SK-N-SH (cell line): ENCODE measurements at regions not wholly inside any gene's neighbourhood (a gene's known extent, or its start where the extent isn't known, plus 50 kb on each side); places are given as distances from the start of the nearest gene placed in this dataset.

Experiments used
- CTCF ChIA-PET: fragments of 300-600, 350-600 bp; formaldehyde crosslinking; extraction: SDS; loops from one replicate; lab custom pipeline; 2021; lab: Yijun Ruan, JAX
- POLR2A ChIA-PET: fragments of 350-600 bp; sonication (Branson Sonifier 250); formaldehyde crosslinking; extraction: SDS; loops from one replicate; lab custom pipeline; 2020; ENCODE audit warnings: antibody characterized with exemption, inconsistent platforms; lab: Yijun Ruan, JAX
- DNase-seq: peaks from one replicate; pipeline ENCODE4 v3.0.0; 2012
- H2AFZ ChIP-seq: fragments of 200-600 bp; sonication (generic); 2 replicates; pipeline ENCODE4 v1.8.1; 2016; ENCODE audit warnings: antibody characterized with exemption, mild to moderate bottlenecking, low read depth
- H3F3A ChIP-seq: fragments of 200-600 bp; sonication (generic); replicated peaks from 2 replicates; pipeline ENCODE3; 2016; ENCODE audit warnings: antibody characterized with exemption, mild to moderate bottlenecking; ENCODE audit not compliant: insufficient read depth
- H3K27ac ChIP-seq, 2 experiments: fragments of 200-500 bp in 1 of 2; fragments of 200-600 bp in 1 of 2; sonication (Bioruptor generic) in 1 of 2; sonication (generic), shearing (Covaris generic) in 1 of 2; 2 replicates each; pipeline versions ENCODE4 v1.5.1 to v1.6.1; 2014 to 2016; ENCODE audit warnings: low read depth in 2 of 2, inconsistent platforms in 1 of 2, low read length in 1 of 2, mild to moderate bottlenecking in 1 of 2, mixed read lengths in 1 of 2
- H3K27me3 ChIP-seq: fragments of 200-600 bp; sonication (generic), shearing (Covaris generic); 2 replicates; pipeline ENCODE4 v1.6.1; 2016; ENCODE audit warnings: mixed run types; ENCODE audit not compliant: insufficient read depth
- H3K36me3 ChIP-seq, 2 experiments: fragments of 200-500 bp in 1 of 2; fragments of 200-600 bp in 1 of 2; sonication (Bioruptor generic) in 1 of 2; sonication (generic) in 1 of 2; replicated peaks in 1 of 2; 2 replicates each; pipeline versions ENCODE3 to v1.5.1; 2014 to 2016; ENCODE audit warnings: low read length in 1 of 2, mild to moderate bottlenecking in 1 of 2; ENCODE audit not compliant: insufficient read depth in 2 of 2, control insufficient read depth in 1 of 2
- H3K4me1 ChIP-seq, 2 experiments: fragments of 200-500 bp in 1 of 2; fragments of 200-600 bp in 1 of 2; sonication (Bioruptor generic) in 1 of 2; sonication (generic), shearing (Covaris generic) in 1 of 2; 2 replicates each; pipeline versions ENCODE4 v1.5.1 to v1.6.1; 2014 to 2016; ENCODE audit warnings: low read depth in 1 of 2, low read length in 1 of 2, mixed run types in 1 of 2; ENCODE audit not compliant: insufficient read depth in 2 of 2, control insufficient read depth in 1 of 2
- H3K4me2 ChIP-seq: fragments of 200-600 bp; sonication (generic), shearing (Covaris generic); 2 replicates; pipeline ENCODE4 v1.6.1; 2017; ENCODE audit warnings: mixed run types
- H3K4me3 ChIP-seq, 2 experiments: fragments of 200-500 bp in 1 of 2; fragments of 200-600 bp in 1 of 2; sonication (Bioruptor generic) in 1 of 2; sonication (generic), shearing (Covaris generic) in 1 of 2; 2 replicates each; pipeline versions ENCODE4 v1.5.1 to v1.8.1; 2014 to 2016; ENCODE audit warnings: low read depth in 2 of 2, inconsistent platforms in 1 of 2, low read length in 1 of 2, mild to moderate bottlenecking in 1 of 2, mixed read lengths in 1 of 2, moderate library complexity in 1 of 2
- H3K79me2 ChIP-seq: fragments of 200-600 bp; sonication (generic); 2 replicates; pipeline ENCODE4 v1.8.1; 2017; ENCODE audit warnings: mild to moderate bottlenecking; ENCODE audit not compliant: insufficient read depth
- H3K9ac ChIP-seq: fragments of 200-600 bp; sonication (generic); 2 replicates; pipeline ENCODE4 v1.6.1; 2017; ENCODE audit warnings: mixed run types
- H3K9me2 ChIP-seq: fragments of 200-600 bp; sonication (generic); 2 replicates; pipeline ENCODE4 v1.6.1; 2017; ENCODE audit warnings: mixed run types
- H3K9me3 ChIP-seq: fragments of 200-600 bp; sonication (generic); 2 replicates; pipeline ENCODE4 v1.6.1; 2017; ENCODE audit warnings: mixed run types, mild to moderate bottlenecking, moderate library complexity
- H4K20me1 ChIP-seq: fragments of 200-600 bp; sonication (generic); 2 replicates; pipeline ENCODE4 v1.6.1; 2017; ENCODE audit warnings: mild to moderate bottlenecking, mixed run types; ENCODE audit not compliant: insufficient read depth
- ELF1 ChIP-seq: IDR thresholded peaks from 2 replicates; pipeline ENCODE4 v1.4.0; 2012
- EP300 ChIP-seq, 2 experiments: IDR thresholded peaks; 2 replicates each; pipeline versions ENCODE4 v1.4.0 to v1.6.1; 2012; ENCODE audit warnings: borderline replicate concordance in 1 of 2, low read depth in 1 of 2, low read length in 1 of 2
- FOXM1 ChIP-seq: IDR thresholded peaks from 2 replicates; pipeline ENCODE4 v1.4.0; 2012; ENCODE audit warnings: low read depth, mild to moderate bottlenecking
- MXI1 ChIP-seq: IDR thresholded peaks from 2 replicates; pipeline ENCODE4 v1.6.1; 2012; ENCODE audit warnings: mild to moderate bottlenecking, low read depth, low read length, improper control_type of control experiment
- NRF1 ChIP-seq: IDR thresholded peaks from 2 replicates; pipeline ENCODE4 v1.6.1; 2012; ENCODE audit warnings: low read depth, mild to moderate bottlenecking, low read length
- POLR2AphosphoS5 ChIP-seq: IDR thresholded peaks from 2 replicates; pipeline ENCODE4 v1.6.1; 2012; ENCODE audit warnings: low read depth, low read length
- RCOR1 ChIP-seq: fragments of 150-350 bp; IDR thresholded peaks from 2 replicates; pipeline ENCODE4 v1.6.1; 2017; ENCODE audit warnings: antibody characterized with exemption, low read length
- RXRA ChIP-seq: IDR thresholded peaks from 2 replicates; pipeline ENCODE4 v1.4.0; 2012; ENCODE audit warnings: low read depth, mild to moderate bottlenecking, borderline replicate concordance
- WGBS: methylation state at CpG from one replicate; pipeline ENCODE4 v1.1.6; 2017; ENCODE audit warnings: low lambda C conversion rate; 5-methylcytosine and 5-hydroxymethylcytosine counted together
- TF ChIP-seq, protein P1 (sequence below): fragments of 150-350 bp; IDR thresholded peaks from 2 replicates; pipeline ENCODE4 v1.6.1; 2017; ENCODE audit warnings: antibody characterized with exemption, low read length, low read depth, borderline replicate concordance
- TF ChIP-seq, protein P2 (sequence below): fragments of 150-350 bp; IDR thresholded peaks from 2 replicates; pipeline ENCODE4 v1.6.1; 2016; ENCODE audit warnings: mild to moderate bottlenecking, low read depth, low read length
- TF ChIP-seq, protein P3 (sequence below): IDR thresholded peaks from 2 replicates; pipeline ENCODE4 v1.4.0; 2012; ENCODE audit warnings: low read depth, borderline replicate concordance

- Histone ChIP-seq H3K4me2 (no peak overlapping the region), H3K36me3 (no peaks in the 10 kb centered on the region), H3K9ac (no peak overlapping the region), H3K4me3 (no peak overlapping the region), H3K9me2 (no peaks in the 10 kb centered on the region), H3K9me3 (no peaks in the 10 kb centered on the region), H3K27me3 (no peaks in the 10 kb centered on the region), H3K27ac (no peak overlapping the region), H3F3A (no peaks in the 10 kb centered on the region), H4K20me1 (no peaks in the 10 kb centered on the region), H2AFZ (no peak overlapping the region), H3K79me2 (no peaks in the 10 kb centered on the region), H3K4me1 (peaks cover 0 to 3% of the 10 kb centered on the region in 2 experiments; a peak in 1 of 4 replicates)
- POLR2A ChIA-PET: no interaction called here
- CTCF ChIA-PET: no interaction called here
- TF ChIP-seq EP300 (IDR thresholded peaks at IDR 0.05; ENCODE audit: borderline replicate concordance in 1 of 2, low read depth in 1 of 2, low read length in 1 of 2): no peak
- TF ChIP-seq ELF1: no peak
- no peak for TF ChIP-seq MXI1
- TF ChIP-seq, protein P1, sequence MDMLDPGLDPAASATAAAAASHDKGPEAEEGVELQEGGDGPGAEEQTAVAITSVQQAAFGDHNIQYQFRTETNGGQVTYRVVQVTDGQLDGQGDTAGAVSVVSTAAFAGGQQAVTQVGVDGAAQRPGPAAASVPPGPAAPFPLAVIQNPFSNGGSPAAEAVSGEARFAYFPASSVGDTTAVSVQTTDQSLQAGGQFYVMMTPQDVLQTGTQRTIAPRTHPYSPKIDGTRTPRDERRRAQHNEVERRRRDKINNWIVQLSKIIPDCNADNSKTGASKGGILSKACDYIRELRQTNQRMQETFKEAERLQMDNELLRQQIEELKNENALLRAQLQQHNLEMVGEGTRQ: no peak
- TF ChIP-seq NRF1: no peak
- TF ChIP-seq, protein P2, sequence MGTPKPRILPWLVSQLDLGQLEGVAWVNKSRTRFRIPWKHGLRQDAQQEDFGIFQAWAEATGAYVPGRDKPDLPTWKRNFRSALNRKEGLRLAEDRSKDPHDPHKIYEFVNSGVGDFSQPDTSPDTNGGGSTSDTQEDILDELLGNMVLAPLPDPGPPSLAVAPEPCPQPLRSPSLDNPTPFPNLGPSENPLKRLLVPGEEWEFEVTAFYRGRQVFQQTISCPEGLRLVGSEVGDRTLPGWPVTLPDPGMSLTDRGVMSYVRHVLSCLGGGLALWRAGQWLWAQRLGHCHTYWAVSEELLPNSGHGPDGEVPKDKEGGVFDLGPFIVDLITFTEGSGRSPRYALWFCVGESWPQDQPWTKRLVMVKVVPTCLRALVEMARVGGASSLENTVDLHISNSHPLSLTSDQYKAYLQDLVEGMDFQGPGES: no peak
- TF ChIP-seq POLR2AphosphoS5: no peak
- no peak for TF ChIP-seq FOXM1
- TF ChIP-seq, protein P3, sequence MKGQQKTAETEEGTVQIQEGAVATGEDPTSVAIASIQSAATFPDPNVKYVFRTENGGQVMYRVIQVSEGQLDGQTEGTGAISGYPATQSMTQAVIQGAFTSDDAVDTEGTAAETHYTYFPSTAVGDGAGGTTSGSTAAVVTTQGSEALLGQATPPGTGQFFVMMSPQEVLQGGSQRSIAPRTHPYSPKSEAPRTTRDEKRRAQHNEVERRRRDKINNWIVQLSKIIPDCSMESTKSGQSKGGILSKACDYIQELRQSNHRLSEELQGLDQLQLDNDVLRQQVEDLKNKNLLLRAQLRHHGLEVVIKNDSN: no peak
- 46% methylated on average over 7 of the region's 8 CpGs for WGBS
- no peak for DNase-seq
These were observed 432.6 kb downstream of the HAPSTR1 start for GRCh38 chr16:9523994-9524393.

DNA sequence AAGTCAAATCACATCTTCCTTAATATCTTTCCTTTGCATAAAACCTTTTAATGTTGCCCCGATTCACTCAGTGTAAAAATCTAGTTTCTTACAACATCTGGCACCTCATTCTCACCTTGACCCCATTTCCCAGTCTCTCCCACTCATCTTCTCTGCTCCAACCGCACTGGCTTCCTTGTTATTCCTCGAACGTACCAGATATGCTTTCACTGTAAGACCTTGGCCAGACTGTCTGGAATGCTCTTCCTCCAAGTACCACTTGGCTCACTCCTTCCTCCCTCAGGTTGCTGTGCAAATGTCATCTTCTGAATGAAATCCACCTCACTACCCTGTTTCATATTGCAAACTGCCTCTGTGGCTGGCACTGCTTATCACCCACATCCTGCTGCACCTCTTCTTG lies 433.6 kb downstream of the HAPSTR1 start:
- CTCF ChIA-PET: no interaction called here
- 24% methylated on average over 4 of the region's 4 CpGs for WGBS
- no peak for DNase-seq
- H3K4me2 ChIP-seq: no peak overlapping the region
- no peaks in the 10 kb centered on the region for H3K79me2 ChIP-seq
- no peaks in the 10 kb centered on the region for H4K20me1 ChIP-seq
- no peaks in the 10 kb centered on the region for H3F3A ChIP-seq
- H3K27me3 ChIP-seq: no peaks in the 10 kb centered on the region
- POLR2A ChIA-PET: no interaction called here
- no peaks in the 10 kb centered on the region for H3K9me3 ChIP-seq
- no peaks in the 10 kb centered on the region for H3K9me2 ChIP-seq
- no peak overlapping the region for H3K9ac ChIP-seq
- no peak overlapping the region for H3K27ac ChIP-seq
- no peak for TF ChIP-seq ELF1
- H3K4me3 ChIP-seq: no peak overlapping the region
- H3K4me1 ChIP-seq: peaks cover 0 to 3% of the 10 kb centered on the region in 2 experiments; a peak in 1 of 4 replicates
- H3K36me3 ChIP-seq: no peaks in the 10 kb centered on the region
- no peak overlapping the region for H2AFZ ChIP-seq

DNA sequence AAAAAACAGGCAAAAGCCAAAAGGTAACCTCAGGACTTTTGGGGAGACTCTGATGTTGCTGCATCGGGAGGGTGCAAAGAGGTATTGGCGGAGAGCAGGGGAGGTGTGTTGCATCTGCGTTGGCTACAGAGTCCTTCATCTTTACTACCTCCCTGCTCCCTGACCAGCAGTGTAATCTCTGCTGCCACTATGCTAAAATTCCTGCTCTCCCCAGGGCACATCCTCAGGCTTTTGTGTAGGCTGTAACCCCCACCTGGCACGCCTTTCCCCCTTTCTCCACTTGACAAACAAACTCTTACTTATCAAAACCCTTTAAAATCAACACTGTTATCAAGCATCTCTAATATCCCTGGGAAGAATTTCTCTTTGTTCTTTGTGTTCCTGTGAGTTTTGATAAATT lies 435.3 kb downstream of the HAPSTR1 start:
- H4K20me1 ChIP-seq: no peaks in the 10 kb centered on the region
- no peaks in the 10 kb centered on the region for H3K27me3 ChIP-seq
- no peaks in the 10 kb centered on the region for H3F3A ChIP-seq
- WGBS: 30% methylated on average over 4 of the region's 4 CpGs
- DNase-seq: no peak
- H2AFZ ChIP-seq: no peak overlapping the region
- TF ChIP-seq RCOR1 (no peak), RXRA (no peak)
- H3K4me3 ChIP-seq: no peak overlapping the region
- H3K9me3 ChIP-seq: no peaks in the 10 kb centered on the region
- no peak overlapping the region for H3K27ac ChIP-seq
- H3K4me2 ChIP-seq: no peak overlapping the region
- CTCF ChIA-PET: no interaction called here
- no peaks in the 10 kb centered on the region for H3K36me3 ChIP-seq
- no peaks in the 10 kb centered on the region for H3K79me2 ChIP-seq
- H3K4me1 ChIP-seq: peaks cover 0 to 3% of the 10 kb centered on the region in 2 experiments; a peak in 1 of 4 replicates
- H3K9ac ChIP-seq: no peak overlapping the region
- POLR2A ChIA-PET: no interaction called here
- H3K9me2 ChIP-seq: no peaks in the 10 kb centered on the region
